Activated CD4-positive, CD25-positive, alpha-beta regulatory T cell (primary cell): ENCODE measurements at regions not wholly inside any gene's neighbourhood (a gene's known extent, or its start where the extent isn't known, plus 50 kb on each side); places are given as distances from the start of the nearest gene placed in this dataset.
"Not testable (repeated sequence)": the region's sequence is repeated elsewhere in the genome, so short reads cannot be mapped to it uniquely, and the experiment has no call there.

Experiments used
- DNase-seq, 4 experiments: peaks; one replicate each; lab custom pipeline; 2025; lab: John Stamatoyannopoulos, UW

DNA sequence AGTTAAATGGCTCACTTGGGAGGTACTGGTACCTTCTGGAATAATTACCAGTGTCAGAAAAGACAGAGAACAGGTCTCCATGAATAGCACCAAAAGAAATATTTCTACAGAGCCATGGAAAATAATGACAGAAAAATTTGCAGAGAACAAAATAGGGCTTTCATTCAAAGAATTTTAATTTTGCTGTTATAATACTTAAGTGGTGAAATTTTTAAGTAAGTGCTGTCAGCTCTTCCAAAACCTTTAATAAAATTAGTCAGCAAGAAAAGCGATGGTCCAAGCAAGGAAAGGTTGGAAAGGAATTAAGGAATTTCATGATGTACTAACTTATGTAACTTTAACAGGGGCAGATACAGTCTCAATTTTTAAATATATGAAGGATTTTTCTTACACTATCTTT, 359.2 kb downstream of the NR2F1-AS1 start:
- DNase-seq = no peak

DNA sequence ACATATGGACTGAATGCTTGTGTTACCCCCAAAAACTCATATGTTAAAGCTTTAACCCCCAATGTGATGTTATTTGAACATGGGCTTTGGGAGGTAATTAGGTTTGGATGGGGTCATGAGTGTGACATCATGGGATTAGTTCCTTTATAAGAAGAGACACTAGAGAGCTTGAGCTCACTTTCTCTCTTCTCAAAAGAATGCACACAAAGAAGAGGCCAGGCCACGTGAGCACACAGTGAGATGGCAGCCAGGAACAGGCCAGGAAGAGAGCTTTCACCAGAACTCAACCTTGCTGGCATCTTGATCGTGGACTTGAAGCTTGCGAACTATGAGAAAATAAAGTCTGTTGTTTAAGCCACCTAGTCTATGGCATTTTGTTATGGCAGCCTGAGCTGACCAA, 360.6 kb downstream of the NR2F1-AS1 start:
- DNase-seq = no peak

DNA sequence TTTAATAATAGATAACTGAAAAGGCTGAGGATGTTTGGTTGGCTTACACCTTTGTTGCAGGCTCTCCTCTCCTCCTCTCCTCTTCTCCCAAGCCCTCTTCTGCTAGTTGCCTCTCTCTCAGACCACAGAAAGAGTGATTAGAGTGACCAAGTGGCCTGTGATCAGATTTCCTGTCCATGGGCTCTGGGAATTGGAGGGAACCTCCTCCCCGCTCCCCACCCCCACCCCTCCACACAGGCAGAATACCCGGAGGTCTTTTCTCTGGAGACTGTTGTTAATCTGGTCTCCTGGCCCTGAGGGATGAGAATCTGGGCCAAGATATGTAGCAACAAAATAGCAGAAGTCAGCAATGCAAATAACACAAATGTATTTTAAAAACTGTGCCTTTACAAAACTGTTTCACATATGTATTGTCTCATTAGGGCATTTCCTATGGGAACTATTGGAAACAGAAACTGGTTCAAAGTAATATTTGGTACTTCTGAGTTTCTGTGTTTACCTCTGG, 361.3 kb downstream of the NR2F1-AS1 start:
- DNase-seq = no peak

DNA sequence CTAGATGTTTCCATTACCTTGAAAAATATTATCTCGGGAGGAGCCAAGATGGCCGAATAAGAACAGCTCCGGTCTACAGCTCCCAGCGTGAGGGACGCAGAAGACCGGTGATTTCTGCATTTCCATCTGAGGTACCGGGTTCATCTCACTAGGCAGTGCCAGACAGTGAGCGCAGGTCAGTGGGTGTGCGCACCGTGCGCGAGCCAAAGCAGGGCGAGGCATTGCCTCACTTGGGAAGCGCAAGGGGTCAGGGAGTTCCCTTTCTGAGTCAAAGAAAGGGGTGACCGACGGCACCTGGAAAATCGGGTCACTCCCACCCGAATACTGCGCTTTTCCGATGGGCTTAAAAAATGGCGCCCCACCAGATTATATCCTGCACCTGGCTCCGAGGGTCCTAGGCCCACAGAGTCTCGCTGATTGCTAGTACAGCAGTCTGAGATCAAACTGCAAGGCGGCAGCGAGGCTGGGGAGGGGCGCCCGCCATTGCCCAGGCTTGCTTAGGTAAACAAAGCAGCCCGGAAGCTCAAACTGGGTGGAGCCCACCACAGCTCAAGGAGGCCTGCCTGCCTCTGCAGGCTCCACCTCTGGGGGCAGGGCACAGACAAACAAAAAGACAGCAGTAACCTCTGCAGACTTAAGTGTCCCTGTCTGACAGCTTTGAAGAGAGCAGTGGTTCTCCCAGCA, 367.8 kb downstream of the NR2F1-AS1 start:
- not testable (repeated sequence) for DNase-seq

DNA sequence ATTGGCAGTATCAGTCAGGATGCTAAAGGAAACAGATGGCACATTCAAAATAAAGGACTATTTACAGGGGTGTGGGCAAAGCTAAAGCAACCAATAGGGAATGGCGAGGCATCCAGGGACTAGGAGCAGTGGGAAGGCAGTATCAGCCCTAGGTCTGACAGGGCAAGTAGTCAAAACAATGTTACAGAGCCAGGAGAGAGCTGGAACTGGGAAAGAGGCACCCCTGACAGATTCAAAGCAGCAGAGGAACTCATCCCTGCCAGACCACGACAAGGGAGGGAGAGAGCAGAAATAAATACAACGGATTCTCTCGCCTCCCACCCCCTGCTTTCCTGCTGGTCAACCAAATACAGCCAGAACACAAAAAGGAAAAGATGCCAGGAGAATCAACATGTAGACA, 371.5 kb downstream of the NR2F1-AS1 start:
- no peak for DNase-seq

DNA sequence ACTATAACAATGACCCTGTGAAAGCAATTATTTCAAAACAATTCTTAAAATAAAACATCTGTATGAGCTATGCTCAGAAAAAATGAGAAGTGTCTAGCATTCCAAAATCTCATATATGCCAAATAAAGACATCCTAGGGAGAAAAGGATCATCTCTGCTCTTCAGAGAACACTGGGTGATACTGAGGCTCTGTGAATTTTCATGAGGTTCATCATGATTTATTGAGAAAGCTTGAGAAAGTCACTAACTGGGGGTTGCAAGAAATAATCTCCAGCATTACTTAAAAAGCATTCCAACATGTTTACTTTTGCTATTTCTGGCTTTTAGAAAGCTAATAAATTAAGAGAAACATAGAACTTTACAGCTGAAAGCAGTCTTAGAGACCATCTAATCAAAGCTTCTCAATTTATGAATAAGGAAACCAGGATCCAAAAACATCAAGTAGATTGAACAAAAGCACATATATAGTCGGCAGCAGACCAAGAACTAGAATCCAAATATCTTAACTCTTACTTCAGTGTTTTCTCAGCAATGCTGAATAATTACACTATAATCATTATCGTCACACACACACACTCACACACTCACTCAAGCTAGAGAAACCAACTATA, 372.8 kb downstream of the NR2F1-AS1 start:
- no peak for DNase-seq

DNA sequence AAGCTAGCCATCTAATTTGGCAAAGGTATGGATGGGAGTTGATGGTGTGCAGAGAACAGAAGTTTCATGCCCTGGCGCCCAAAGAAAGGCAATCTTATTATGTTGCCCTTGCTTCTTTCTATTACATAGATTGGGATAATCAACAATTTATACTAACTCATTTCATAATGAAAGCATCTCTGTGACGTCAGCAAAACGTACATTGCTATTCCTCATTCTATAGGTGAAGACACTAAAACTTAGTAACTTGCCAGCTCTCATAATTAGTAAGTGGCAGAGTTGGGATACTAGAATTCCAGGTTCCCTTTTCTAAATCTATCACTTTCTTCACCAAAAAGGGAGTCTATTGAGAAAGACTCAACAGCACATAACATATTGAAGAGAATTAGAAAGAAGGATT, 374.8 kb downstream of the NR2F1-AS1 start:
- no peak for DNase-seq

DNA sequence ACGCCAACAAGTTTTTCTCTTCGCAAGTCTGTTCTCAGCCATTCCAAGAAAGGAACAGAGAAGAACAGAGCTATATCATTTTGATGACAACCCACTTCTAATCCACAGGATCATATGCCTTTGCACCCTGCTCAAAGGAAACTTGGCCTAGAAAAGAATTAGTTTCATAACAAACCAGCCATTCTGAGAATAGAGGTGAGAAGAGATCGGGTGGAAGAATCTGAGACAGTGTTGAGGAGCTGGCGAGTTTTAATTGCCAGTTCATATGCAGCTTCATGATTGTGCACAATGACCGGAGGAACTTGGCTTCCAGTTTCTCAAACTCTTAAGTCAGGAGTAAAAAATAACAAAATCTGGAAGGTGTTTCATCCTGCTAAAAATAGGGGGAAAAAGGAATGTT, 380.0 kb downstream of the NR2F1-AS1 start:
- DNase-seq = no peak

DNA sequence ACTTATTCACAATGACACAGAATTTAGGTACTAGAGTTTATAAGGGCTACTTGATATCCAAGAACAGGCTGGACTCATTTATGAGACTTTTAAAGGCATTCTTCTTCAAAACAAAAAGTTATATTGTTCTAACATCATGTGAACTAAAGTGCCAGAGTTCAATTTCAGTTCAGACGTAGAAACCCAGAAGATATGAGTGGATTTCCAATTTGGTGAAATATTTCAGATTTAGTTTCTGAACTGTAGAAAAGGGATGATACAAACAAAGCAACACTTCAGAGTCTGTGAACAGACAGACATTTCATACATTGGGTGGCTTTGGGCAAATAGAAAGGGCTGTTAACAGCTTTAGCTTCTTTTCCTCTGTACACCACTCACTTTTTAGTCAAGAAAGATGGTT, 384.0 kb downstream of the NR2F1-AS1 start:
- no peak for DNase-seq

DNA sequence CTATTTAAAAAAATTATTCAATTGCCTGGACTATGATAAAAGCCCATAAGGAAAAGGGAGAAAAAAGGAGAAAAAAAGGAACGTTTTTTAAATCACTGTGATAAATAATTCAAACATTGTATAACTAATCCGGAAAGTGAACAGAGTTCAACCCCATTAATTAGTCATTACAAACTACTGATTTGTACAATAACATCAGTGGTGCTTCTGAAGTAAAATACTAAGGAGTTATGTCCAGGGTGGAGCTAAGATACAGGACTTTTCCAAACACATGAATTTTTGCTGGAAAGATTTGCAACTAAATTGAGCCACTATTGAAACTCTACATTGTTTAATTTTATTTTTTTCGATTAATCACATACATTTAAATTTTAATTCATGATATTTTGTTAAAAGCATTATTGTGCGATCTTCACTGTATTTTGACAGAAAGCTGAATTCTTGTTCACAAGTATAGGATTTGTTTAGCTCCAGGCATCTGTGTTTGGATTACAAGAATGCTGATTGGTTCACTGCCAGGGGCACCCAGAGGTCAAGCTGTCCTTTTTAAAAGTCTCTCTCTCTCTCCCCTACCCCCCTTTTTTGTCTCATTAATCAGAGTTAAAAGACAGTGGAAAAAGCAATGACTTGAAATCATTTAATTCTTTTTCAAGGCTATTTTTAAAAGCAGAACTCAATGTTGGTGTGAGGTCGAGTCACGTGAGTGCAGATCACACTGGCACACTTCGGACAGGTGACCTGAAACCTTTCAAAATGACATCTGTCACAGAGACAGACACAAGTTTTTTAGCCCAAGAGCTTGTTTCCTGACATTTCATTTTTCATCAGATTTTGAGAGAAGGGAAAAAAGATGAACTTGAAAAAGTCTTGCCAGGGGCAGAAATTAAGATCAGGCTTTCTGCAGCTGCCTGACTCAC, 387.3 kb downstream of the NR2F1-AS1 start:
- DNase-seq = no peak

DNA sequence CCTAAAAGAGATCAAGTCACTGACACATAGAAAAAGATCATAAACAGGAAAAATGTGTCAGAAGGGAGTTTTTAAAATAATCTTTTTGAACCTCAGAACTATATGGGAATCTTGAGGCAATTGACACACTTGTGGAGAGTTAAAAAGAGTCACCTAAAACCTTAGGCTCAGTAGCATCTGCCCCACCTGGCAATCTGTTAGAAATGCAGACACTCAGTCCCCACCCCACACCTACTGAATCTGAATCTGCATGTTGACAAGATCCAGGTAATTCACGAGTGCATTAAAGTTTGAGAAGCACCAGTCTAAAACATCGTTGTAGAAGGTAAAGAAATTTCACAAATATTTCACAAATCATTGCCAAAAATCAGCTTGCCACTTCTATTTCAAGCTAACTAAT, 388.3 kb downstream of the NR2F1-AS1 start:
- DNase-seq = no peak

DNA sequence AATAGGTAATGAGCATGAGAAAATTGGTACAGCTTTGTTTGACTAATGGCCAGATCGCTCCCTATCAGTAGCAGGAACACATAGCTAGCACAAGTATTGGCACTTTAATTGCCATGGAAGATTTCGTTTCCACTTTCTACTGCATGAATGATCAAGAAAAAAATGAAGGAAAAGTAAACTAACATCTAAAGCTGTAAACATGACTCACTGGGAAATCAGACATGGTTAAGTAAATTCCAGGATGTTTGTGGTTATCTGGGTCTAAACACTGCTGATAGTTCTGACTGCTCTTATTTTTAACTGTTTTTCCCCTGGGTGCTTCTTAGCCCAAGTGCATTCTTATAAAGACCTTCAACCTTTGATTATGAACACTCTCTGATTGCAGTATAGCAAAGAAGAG, 388.9 kb downstream of the NR2F1-AS1 start:
- DNase-seq = no peak

DNA sequence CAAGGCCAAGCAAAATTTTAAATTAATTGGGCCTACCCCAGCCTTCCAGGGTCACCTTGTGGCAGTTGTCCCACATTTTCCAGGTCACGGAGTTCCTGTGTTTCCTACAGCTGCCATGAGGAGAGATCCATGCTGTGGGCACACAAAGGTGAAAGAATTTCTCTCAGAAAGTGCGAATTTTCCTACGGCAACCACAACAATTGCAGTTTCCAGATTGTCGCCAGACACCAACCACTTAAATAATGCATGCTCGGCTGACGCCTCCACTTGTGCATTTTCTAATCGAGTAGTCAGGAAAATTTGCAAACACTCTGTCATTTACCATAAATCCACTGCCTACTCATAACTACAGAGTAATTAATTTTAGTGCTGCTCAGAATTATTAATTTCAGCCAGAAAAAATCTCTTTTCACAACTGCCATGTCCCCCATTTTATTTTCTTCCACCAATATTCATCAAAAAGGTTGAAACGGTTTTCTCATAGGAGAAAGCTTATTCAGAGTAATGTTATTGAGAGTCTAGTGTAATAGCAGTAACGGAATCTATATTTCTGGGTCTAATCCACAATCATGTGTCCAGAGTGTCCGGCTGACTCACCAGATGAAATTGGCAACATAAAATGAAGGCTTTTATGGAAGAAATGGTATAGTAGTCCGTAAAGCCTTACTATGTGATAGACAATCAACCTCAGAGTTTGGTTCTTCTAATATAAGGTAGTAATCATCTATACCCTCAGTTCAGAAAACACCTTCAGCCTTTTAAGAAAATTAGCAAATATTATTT, 389.8 kb downstream of the NR2F1-AS1 start:
- DNase-seq = no peak

DNA sequence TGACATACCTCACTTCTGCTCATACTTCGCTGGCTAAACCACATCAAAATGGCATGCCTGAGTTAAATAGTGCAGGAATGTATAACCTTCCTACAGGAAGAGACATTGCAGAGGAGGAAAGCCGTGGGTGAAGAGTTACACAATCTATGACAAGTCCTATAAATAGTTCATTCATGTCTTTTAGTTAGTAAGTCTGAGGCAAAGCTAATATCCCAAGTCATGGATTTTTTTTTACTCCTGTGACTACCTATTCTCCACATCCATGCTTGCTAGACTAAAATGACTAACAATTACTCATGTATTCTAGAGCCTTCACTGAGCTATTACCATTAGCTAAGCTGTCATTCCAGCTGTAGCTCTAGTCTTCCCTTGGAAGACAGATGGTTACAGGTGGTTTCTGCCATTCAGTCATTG, 391.3 kb downstream of the NR2F1-AS1 start:
- DNase-seq = no peak

DNA sequence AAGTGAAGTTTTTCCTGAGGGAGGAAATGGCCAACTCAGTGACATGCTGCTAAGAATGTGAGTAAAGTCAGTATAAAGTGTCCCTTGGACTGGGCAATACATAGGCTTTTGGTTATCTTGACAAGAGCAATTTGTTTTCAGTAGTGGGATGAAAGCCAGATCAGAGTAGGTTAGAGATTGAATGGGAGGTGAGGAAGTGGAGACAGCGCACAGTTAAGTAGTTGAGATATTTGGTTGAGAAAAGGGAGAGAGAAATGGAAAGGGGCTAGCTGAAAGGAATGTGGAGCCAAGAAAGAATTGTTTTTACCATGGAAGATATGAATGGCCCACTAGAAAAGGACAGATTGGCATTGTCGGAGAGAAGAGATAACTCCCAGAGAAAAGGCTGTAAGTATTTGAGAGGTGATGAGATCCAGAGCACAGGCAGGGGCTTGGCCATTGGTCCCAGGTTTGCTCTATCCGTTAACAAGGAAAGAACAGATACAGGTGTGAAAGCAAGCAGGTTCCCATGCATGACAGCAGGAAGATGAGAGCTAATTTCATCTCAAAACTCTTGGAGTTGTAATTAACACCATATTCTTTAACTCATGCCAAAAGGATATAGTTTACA, 392.0 kb downstream of the NR2F1-AS1 start:
- no peak for DNase-seq

DNA sequence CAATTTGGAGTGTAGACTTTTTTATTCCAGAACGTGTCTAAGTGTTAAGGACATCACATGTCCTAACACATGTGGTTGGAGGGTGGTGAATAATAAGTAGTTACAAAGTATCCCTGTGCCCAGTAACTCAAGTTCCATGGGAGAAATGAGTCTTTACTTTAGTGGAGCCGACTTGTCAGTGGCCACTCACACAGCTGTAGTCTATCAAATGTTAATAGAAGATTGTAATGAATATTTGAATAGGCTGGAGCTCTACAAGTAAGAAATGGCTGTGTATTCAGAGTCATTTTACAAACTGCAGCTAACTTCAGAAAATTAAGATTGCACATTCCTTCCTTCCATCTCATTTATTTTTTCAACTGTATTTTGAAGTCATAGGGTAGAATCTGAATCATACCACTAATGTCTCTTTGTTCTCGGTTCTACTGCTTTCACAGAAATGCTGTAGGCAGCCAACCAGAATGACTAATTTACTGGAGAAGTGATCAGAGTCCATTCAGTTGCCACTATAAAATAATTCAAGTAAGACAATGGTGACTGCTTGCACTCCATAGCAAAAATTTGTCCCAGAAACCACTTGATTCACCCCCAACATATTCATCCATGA, 394.8 kb downstream of the NR2F1-AS1 start:
- DNase-seq = no peak

DNA sequence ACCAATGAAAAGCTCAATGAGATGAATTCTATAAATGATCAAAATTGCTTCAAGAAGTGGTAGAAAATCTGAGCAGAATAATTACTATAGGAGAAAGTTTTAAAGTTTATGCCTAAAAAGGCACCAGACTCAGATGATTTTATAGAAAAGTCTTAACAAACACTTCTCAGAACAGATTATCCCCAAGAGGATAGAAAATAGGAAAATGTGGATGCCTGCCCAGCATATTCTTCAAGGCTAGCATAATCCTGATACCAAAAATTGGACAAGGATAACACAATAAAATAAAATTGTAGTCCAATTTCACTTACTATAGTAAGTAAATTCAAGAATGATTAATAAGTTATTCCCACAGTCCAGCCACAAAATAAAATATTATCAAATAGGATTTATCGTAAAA, 397.0 kb downstream of the NR2F1-AS1 start:
- DNase-seq = no peak

DNA sequence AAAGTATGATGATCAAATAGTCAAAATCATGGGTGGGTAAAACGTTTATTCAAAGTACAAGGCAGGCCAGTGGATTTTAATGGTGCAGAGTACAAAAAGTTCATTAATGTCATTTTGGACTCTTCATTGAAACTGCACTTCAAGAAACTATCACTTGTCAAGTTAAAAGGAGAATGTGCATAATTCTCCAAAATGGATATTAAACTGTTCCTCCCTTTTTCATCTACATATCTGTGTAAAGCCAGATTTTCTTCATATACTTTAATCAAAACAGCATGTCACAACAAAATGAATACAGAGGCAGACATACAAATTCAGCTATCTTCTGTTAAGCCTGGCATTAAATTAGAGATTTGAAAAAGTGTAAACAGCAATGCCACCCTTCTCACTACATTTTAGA, 401.6 kb downstream of the NR2F1-AS1 start:
- no peak for DNase-seq

DNA sequence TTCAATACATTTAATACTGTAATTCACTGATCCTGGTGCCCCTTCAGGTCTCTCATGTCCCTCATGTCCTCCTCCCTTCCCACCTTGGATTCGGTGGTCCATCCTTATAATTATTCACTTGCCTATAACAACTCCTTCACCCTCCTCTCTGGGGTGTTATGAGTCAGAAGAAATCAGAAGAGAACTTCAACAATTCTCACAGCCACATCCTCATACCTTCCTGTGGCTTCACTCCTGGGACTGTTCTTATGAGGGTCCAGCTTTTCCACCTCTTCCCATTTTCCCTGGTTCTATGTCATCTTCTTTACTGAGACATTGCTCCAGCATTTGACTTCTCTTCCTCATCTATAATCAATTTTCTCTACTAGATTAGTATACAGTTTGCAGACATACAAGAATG, 406.1 kb downstream of the NR2F1-AS1 start:
- no peak for DNase-seq

DNA sequence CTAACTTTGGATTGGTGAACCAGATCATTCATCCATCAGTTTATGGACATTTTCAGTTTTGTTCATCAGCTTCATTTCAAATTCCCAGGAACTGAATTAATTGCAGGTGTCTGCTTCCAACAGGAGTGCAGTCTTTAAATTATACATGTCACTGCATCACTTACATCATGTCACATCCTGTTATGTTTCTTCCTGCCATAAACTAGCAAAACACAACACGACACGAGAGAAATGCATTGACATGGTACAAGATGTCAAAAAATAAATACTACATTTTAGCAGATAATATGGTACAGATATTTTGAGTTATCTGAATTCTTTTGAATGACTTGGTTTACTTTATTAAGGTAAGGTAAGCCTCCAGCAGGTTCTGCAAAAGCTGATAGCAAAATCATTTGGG, 415.5 kb downstream of the NR2F1-AS1 start:
- no peak for DNase-seq

DNA sequence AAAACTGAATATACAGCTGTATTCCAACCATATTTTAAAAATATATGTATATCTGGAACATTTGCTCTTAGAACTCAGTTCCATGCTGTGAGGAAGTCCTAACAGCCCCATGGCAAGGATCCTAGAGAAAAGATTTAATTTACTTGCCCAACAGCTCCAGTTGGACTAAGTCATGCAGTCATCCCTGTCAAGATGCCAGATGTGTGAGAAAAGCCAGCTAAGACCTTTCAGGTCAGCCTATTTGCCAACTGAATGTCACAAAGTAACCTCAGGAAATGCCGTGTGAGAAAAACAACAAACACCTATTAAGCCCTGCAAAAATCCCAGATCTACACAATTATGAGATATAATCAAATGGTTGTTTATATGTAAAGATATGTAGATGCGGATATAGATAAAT, 416.3 kb downstream of the NR2F1-AS1 start:
- no peak for DNase-seq
